Sigmoid colon (tissue), 4 donors: ENCODE measurements at regions not wholly inside any gene's neighbourhood (a gene's known extent, or its start where the extent isn't known, plus 50 kb on each side); places are given as distances from the start of the nearest gene placed in this dataset.

Experiments
- POLR2A ChIP-seq, 2 donors: fragments of 450-650 bp; IDR thresholded peaks; one replicate each; pipeline ENCODE4 v1.6.1; 2016; ENCODE audit warnings: antibody characterized with exemption in 2 of 2, mild to moderate bottlenecking in 2 of 2, moderate library complexity in 2 of 2
- POLR2AphosphoS5 ChIP-seq, 4 donors: sonication (generic); formaldehyde crosslinking; IDR thresholded peaks; one replicate each; pipeline ENCODE4 v1.6.1; 2017; ENCODE audit warnings: antibody characterized with exemption in 4 of 4
- TF ChIP-seq, protein P1 (sequence below), 4 experiments: fragments of 450-650 bp in 3 of 4; fragments of 200-600 bp in 1 of 4; IDR thresholded peaks; one replicate each; pipeline ENCODE4 v1.5.1; 2016 to 2019; ENCODE audit warnings: antibody characterized with exemption in 4 of 4, mild to moderate bottlenecking in 3 of 4, moderate library complexity in 2 of 4

DNA sequence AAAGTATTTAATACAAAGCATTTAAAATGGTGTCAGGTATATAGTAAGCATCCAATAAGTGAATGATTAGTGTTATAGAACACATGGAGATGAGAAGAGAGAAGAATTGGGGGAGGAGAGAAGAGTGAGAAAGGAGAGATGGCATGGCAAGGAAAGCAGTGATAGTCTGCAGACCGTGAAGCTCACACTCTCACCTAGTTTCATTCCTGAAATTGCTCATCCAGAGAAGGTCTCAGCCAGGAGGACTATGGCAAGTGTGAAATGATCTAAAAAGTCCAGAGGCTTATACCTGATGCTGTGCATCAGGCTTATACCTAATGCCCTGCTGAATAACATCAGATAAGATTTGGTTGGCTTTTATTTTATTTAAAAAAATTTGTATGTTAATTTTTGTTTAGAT, 351.6 kb upstream of the KLF12 start:
- TF ChIP-seq, protein P1, sequence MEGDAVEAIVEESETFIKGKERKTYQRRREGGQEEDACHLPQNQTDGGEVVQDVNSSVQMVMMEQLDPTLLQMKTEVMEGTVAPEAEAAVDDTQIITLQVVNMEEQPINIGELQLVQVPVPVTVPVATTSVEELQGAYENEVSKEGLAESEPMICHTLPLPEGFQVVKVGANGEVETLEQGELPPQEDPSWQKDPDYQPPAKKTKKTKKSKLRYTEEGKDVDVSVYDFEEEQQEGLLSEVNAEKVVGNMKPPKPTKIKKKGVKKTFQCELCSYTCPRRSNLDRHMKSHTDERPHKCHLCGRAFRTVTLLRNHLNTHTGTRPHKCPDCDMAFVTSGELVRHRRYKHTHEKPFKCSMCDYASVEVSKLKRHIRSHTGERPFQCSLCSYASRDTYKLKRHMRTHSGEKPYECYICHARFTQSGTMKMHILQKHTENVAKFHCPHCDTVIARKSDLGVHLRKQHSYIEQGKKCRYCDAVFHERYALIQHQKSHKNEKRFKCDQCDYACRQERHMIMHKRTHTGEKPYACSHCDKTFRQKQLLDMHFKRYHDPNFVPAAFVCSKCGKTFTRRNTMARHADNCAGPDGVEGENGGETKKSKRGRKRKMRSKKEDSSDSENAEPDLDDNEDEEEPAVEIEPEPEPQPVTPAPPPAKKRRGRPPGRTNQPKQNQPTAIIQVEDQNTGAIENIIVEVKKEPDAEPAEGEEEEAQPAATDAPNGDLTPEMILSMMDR (IDR thresholded peaks at IDR 0.05) = no peak
- TF ChIP-seq POLR2AphosphoS5 (IDR thresholded peaks at IDR 0.05) (no peak), POLR2A (IDR thresholded peaks at IDR 0.05) (no peak)
